ENCODE measurements at regions not wholly inside any gene's neighbourhood (a gene's known extent, or its start where the extent isn't known, plus 50 kb on each side); places are given as distances from the start of the nearest gene placed in this dataset.

DNA sequence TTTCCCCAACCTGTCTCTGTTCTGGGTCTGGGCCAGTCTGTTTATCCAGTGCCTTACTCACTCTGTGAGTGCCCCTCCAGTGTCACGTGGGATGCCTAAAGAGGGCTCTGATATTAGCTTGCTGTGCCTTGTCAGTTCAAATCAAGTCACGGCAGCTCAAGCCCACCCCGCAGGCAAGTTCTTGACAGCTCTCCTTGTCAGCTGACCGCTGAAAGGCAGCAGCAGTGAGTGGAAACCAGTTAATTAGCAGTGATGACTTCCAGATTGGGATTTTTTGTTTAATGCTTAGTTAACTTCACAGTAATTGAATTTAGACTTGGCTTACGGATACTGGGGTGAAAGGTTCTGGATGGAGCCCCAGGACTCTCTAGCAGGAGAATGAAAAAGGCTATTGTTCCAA lies 210.1 kb downstream of the PSAT1 start:
- TF ChIP-seq, protein P1, sequence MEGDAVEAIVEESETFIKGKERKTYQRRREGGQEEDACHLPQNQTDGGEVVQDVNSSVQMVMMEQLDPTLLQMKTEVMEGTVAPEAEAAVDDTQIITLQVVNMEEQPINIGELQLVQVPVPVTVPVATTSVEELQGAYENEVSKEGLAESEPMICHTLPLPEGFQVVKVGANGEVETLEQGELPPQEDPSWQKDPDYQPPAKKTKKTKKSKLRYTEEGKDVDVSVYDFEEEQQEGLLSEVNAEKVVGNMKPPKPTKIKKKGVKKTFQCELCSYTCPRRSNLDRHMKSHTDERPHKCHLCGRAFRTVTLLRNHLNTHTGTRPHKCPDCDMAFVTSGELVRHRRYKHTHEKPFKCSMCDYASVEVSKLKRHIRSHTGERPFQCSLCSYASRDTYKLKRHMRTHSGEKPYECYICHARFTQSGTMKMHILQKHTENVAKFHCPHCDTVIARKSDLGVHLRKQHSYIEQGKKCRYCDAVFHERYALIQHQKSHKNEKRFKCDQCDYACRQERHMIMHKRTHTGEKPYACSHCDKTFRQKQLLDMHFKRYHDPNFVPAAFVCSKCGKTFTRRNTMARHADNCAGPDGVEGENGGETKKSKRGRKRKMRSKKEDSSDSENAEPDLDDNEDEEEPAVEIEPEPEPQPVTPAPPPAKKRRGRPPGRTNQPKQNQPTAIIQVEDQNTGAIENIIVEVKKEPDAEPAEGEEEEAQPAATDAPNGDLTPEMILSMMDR (IDR thresholded peaks at IDR 0.05), result no peak
- no peak for TF ChIP-seq POLR2A (IDR thresholded peaks at IDR 0.05)

Measured in stomach (tissue), 4 donors.